OCI-LY1 (cell line): ENCODE measurements at regions not wholly inside any gene's neighbourhood (a gene's known extent, or its start where the extent isn't known, plus 50 kb on each side); places are given as distances from the start of the nearest gene placed in this dataset.

Experiments used
- H2AFZ ChIP-seq: fragments of 200-600 bp; sonication (generic), shearing (Covaris generic); 2 replicates; pipeline ENCODE4 v1.6.0; 2014; ENCODE audit warnings: antibody characterized with exemption, mild to moderate bottlenecking, low read length
- H3F3A ChIP-seq: fragments of 200-600 bp; sonication (generic), shearing (Covaris generic); 2 replicates; pipeline ENCODE4 v1.6.0; 2014; ENCODE audit warnings: mild to moderate bottlenecking, antibody characterized with exemption, low read length, moderate library complexity; ENCODE audit not compliant: insufficient read depth
- H3K27ac ChIP-seq: fragments of 200-600 bp; sonication (generic); 2 replicates; pipeline ENCODE4 v1.5.1; 2014; ENCODE audit warnings: low read length, mixed run types, mild to moderate bottlenecking, low read depth; ENCODE audit not compliant: poor library complexity, severe bottlenecking
- H3K27me3 ChIP-seq: fragments of 200-600 bp; sonication (generic); 2 replicates; pipeline ENCODE4 v1.6.0; 2014; ENCODE audit warnings: antibody characterized with exemption, mild to moderate bottlenecking, low read length, moderate library complexity; ENCODE audit not compliant: insufficient read depth
- H3K36me3 ChIP-seq: fragments of 200-600 bp; sonication (generic); 2 replicates; pipeline ENCODE4 v1.6.1; 2014; ENCODE audit warnings: mild to moderate bottlenecking, antibody characterized with exemption, low read length, moderate library complexity, mixed read lengths; ENCODE audit not compliant: insufficient read depth
- H3K4me1 ChIP-seq: fragments of 200-600 bp; sonication (generic); 2 replicates; pipeline ENCODE4 v1.5.1; 2014; ENCODE audit warnings: mild to moderate bottlenecking, low read length, moderate library complexity; ENCODE audit not compliant: insufficient read depth, severe bottlenecking
- H3K4me2 ChIP-seq: fragments of 200-600 bp; sonication (generic), shearing (Covaris generic); 2 replicates; pipeline ENCODE4 v1.6.1; 2014; ENCODE audit warnings: low read length
- H3K4me3 ChIP-seq: fragments of 200-600 bp; sonication (generic); 2 replicates; pipeline ENCODE4 v1.5.1; 2014; ENCODE audit warnings: low read length, low read depth, mild to moderate bottlenecking, mixed read lengths; ENCODE audit not compliant: poor library complexity, severe bottlenecking
- H3K79me2 ChIP-seq: fragments of 200-600 bp; shearing (Covaris generic); 2 replicates; pipeline ENCODE4 v1.6.1; 2016; ENCODE audit warnings: mixed run types, low read length, mixed read lengths; ENCODE audit not compliant: insufficient read depth
- H3K9ac ChIP-seq: fragments of 200-600 bp; sonication (generic), shearing (Covaris generic); 2 replicates; pipeline ENCODE4 v1.6.1; 2014; ENCODE audit warnings: mild to moderate bottlenecking, low read length, mixed read lengths
- H3K9me2 ChIP-seq: fragments of 200-600 bp; sonication (generic), shearing (Covaris generic); 2 replicates; pipeline ENCODE4 v1.6.1; 2014; ENCODE audit warnings: low read depth, mild to moderate bottlenecking, low read length, mixed read lengths
- H3K9me3 ChIP-seq: fragments of 200-600 bp; shearing (Covaris generic); 2 replicates; pipeline ENCODE4 v1.6.1; 2014; ENCODE audit warnings: low read length, mixed read lengths
- H4K20me1 ChIP-seq: fragments of 200-600 bp; sonication (generic), shearing (Covaris generic); 2 replicates; pipeline ENCODE4 v1.6.0; 2016; ENCODE audit warnings: mild to moderate bottlenecking, low read length; ENCODE audit not compliant: insufficient read depth
- EZH2 ChIP-seq: fragments of 200-600 bp; sonication (generic), shearing (Covaris generic); IDR thresholded peaks from 2 replicates; pipeline ENCODE4 v1.8.0; 2017; ENCODE audit warnings: borderline replicate concordance, mixed run types, mild to moderate bottlenecking, antibody characterized with exemption, low read length, moderate library complexity, mixed read lengths
- TF ChIP-seq, protein P1 (sequence below): fragments of 200-600 bp; sonication (generic), shearing (Covaris generic); IDR thresholded peaks from 2 replicates; pipeline ENCODE4 v1.5.1; 2017; ENCODE audit warnings: mild to moderate bottlenecking, antibody characterized with exemption, low read length, moderate library complexity, mixed read lengths

DNA sequence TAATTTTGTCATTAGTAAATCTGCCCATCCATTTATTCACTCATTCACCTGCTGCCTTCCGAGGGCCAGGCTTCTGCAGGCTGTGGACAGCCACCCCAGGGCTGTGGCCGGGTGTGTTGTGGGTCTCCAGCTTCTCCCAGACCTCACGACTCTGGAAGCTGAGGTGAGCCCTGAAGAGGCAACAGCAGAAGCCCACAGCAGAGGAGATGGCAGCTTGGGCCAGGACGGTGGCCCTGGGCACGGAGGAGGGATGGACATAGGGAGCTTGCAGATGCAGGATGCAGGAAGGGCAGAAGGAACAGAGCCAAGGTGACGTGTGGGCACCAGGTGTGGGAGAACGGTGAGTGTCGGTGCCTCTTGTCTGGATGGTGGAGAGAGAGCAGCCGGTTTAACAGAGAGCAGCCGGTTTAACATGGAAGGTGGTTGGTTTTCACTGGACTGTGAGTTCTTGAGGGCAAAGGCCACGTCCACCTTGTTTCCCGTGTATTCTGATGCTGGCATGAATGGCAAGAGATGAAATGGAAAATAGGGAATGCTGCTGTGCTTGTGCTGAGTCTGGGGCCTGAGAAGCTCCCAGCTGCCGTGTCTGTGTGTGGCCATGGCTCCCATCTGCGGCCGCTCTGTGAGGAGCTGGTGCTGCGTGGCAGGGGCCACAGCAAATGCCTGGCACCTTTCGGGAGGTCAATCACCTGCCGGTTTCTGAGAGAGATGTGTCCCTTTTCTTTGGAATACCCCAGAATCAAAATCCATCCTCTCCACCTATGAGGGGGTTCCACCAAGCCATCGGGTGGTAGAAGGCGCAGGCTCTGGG lies 669.9 kb downstream of the BRD1 start:
- Histone ChIP-seq H2AFZ (no peak overlapping the region), H4K20me1 (no peaks in the 10 kb centered on the region), H3K9ac (no peak overlapping the region), H3K9me2 (no peaks in the 10 kb centered on the region), H3K27me3 (no peaks in the 10 kb centered on the region), H3F3A (no peaks in the 10 kb centered on the region), H3K36me3 (no peaks in the 10 kb centered on the region), H3K9me3 (no peaks in the 10 kb centered on the region), H3K79me2 (no peaks in the 10 kb centered on the region), H3K4me2 (no peak overlapping the region), H3K4me3 (no peak overlapping the region), H3K27ac (no peak overlapping the region), H3K4me1 (no peaks in the 10 kb centered on the region)
- TF ChIP-seq, protein P1, sequence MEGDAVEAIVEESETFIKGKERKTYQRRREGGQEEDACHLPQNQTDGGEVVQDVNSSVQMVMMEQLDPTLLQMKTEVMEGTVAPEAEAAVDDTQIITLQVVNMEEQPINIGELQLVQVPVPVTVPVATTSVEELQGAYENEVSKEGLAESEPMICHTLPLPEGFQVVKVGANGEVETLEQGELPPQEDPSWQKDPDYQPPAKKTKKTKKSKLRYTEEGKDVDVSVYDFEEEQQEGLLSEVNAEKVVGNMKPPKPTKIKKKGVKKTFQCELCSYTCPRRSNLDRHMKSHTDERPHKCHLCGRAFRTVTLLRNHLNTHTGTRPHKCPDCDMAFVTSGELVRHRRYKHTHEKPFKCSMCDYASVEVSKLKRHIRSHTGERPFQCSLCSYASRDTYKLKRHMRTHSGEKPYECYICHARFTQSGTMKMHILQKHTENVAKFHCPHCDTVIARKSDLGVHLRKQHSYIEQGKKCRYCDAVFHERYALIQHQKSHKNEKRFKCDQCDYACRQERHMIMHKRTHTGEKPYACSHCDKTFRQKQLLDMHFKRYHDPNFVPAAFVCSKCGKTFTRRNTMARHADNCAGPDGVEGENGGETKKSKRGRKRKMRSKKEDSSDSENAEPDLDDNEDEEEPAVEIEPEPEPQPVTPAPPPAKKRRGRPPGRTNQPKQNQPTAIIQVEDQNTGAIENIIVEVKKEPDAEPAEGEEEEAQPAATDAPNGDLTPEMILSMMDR = no peak
- TF ChIP-seq EZH2 = no peak

DNA sequence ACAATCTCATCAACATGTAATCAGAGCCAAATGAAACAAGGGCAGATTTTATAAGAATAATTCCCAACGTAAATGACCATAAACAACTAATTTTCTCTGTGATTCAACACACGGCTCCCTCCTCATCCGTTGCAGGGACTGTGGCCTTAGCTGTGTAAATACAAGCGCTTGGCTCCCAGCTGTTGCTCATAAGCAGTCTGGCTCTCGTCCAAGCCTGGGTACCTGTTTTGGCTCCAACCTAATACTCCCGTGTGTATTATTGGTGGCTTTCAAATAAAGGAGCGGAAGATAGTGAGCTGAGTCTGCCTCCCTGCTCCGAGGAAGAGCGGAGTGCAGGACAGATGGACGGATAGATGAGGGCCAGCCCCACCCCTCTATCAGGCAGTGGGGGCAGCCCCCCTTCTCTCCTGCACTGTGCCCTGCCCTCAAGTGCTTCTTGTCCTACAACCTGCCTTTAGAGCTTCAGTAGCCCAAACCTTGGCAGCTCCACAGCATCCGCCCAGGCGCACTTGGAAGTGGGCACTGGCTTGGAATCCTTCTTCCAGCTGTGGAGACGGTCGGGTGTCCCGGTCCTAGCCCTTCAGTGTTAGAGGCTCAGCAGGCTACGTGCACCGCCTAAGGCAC lies 670.9 kb downstream of the BRD1 start:
- no peaks in the 10 kb centered on the region for H3K36me3 ChIP-seq
- H3K27ac ChIP-seq = no peak overlapping the region
- H3K27me3 ChIP-seq = no peaks in the 10 kb centered on the region
- H3K4me1 ChIP-seq = no peaks in the 10 kb centered on the region
- no peak overlapping the region for H3K9ac ChIP-seq
- no peaks in the 10 kb centered on the region for H3K9me2 ChIP-seq
- TF ChIP-seq EZH2 = no peak
- TF ChIP-seq, protein P1 = no peak
- H3F3A ChIP-seq = no peaks in the 10 kb centered on the region
- no peak overlapping the region for H2AFZ ChIP-seq
- no peak overlapping the region for H3K4me2 ChIP-seq
- no peak overlapping the region for H3K4me3 ChIP-seq
- no peaks in the 10 kb centered on the region for H3K9me3 ChIP-seq
- no peaks in the 10 kb centered on the region for H3K79me2 ChIP-seq
- no peaks in the 10 kb centered on the region for H4K20me1 ChIP-seq

DNA sequence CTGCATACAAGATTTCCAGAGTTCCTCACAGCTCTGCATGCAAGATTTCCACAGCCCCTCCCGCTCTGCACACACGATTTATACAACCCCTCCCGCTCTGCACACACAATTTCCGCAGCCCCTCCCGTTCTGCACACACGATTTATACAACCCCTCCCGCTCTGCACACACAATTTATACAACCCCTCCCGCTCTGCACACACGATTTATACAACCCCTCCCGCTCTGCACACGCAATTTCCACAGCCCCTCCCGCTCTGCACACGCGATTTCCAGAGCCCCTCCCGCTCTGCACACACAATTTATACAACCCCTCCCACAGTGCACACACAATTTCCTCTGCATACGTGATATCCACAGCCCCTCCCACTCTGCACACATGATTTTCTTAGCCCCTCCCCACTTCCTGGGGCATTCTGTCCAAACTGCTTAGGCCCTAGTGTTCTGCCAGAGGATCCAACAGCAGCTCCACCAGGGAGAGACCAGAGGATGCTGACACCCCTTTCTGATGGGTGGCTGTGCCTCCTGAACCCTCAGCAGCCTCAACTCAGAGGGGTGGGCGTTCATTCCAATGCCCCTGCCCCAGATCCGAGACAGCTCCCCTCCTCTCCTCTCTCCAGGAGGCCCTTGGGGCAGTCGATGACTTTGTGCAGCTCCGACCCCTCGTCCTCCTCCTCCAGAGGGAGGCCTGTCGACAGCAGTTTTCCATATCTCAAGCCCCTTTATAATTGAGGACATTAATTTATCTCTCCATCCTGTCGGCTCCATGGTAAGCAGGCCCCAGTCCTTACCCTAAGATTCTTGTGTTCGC lies 671.7 kb downstream of the BRD1 start:
- no peaks in the 10 kb centered on the region for H3K9me3 ChIP-seq
- H3K4me2 ChIP-seq = no peak overlapping the region
- no peak overlapping the region for H3K9ac ChIP-seq
- no peaks in the 10 kb centered on the region for H4K20me1 ChIP-seq
- no peaks in the 10 kb centered on the region for H3F3A ChIP-seq
- H3K79me2 ChIP-seq = no peaks in the 10 kb centered on the region
- no peak overlapping the region for H2AFZ ChIP-seq
- no peak for TF ChIP-seq EZH2
- TF ChIP-seq, protein P1 = no peak
- no peaks in the 10 kb centered on the region for H3K9me2 ChIP-seq
- no peaks in the 10 kb centered on the region for H3K36me3 ChIP-seq
- H3K27me3 ChIP-seq = no peaks in the 10 kb centered on the region
- H3K4me3 ChIP-seq = no peak overlapping the region
- no peak overlapping the region for H3K27ac ChIP-seq
- no peaks in the 10 kb centered on the region for H3K4me1 ChIP-seq
